Esophagus muscularis mucosa (tissue), 4 donors: ENCODE measurements at regions not wholly inside any gene's neighbourhood (a gene's known extent, or its start where the extent isn't known, plus 50 kb on each side); places are given as distances from the start of the nearest gene placed in this dataset.

Experiments
- DNase-seq: peaks from one replicate; pipeline ENCODE4 v3.0.0-alpha.2; 2017; ENCODE audit errors: extremely low spot score
- H3K27ac ChIP-seq, 4 donors: fragments of 200-600 bp; sonication (generic); replicated peaks in 1 of 4; 1 replicate in 3 of 4; 2 replicates in 1 of 4; pipeline ENCODE4 v1.5.1; 2016 to 2019; ENCODE audit warnings: mild to moderate bottlenecking in 1 of 4
- H3K27me3 ChIP-seq, 4 donors: fragments of 200-600 bp; sonication (generic); one replicate each; pipeline versions ENCODE4 v1.5.1 to v1.6.0; 2016 to 2019
- H3K36me3 ChIP-seq, 4 donors: fragments of 200-600 bp; sonication (generic); one replicate each; pipeline ENCODE4 v1.5.1; 2016 to 2019
- H3K4me1 ChIP-seq, 4 donors: fragments of 200-600 bp; sonication (generic); one replicate each; pipeline ENCODE4 v1.5.1; 2016 to 2019
- H3K4me3 ChIP-seq, 4 donors: fragments of 200-600 bp; sonication (generic); 1 replicate in 2 of 4; 2 replicates in 2 of 4; pipeline ENCODE4 v1.5.1; 2016 to 2019; ENCODE audit warnings: mild to moderate bottlenecking in 4 of 4, moderate library complexity in 1 of 4
- H3K9me3 ChIP-seq, 4 donors: fragments of 200-600 bp; sonication (generic); 1 replicate in 3 of 4; 2 replicates in 1 of 4; pipeline ENCODE4 v1.5.1; 2016 to 2019
- CTCF ChIP-seq, 3 experiments: fragments of 200-600 bp in 2 of 3; fragments of 450-650 bp in 1 of 3; sonication (generic) in 2 of 3; IDR thresholded peaks; one replicate each; pipeline ENCODE4 v1.5.1; 2017 to 2019; ENCODE audit warnings: antibody characterized with exemption in 3 of 3, mild to moderate bottlenecking in 2 of 3, moderate library complexity in 1 of 3
- EP300 ChIP-seq: sonication (generic); formaldehyde crosslinking; IDR thresholded peaks from one replicate; pipeline ENCODE4 v1.6.1; 2017; ENCODE audit warnings: antibody characterized with exemption
- POLR2A ChIP-seq: fragments of 450-650 bp; IDR thresholded peaks from one replicate; pipeline ENCODE4 v1.6.1; 2017; ENCODE audit warnings: antibody characterized with exemption, moderate library complexity, mild to moderate bottlenecking, low read depth
- POLR2AphosphoS5 ChIP-seq, 2 donors: sonication (generic); formaldehyde crosslinking; IDR thresholded peaks; one replicate each; pipeline ENCODE4 v1.6.1; 2017; ENCODE audit warnings: antibody characterized with exemption in 2 of 2
- WGBS: methylation state at CpG from one replicate; pipeline ENCODE4 v1.1.5; 2018; 5-methylcytosine and 5-hydroxymethylcytosine counted together
- intact Hi-C: fragments of 100-400 bp; cut with DNase I; formaldehyde crosslinking; loops from one replicate; pipeline ENCODE4 v1.15.1; 2023

- TF ChIP-seq EP300 (no peak), POLR2A (no peak), CTCF (IDR thresholded peaks at IDR 0.05) (no peak), POLR2AphosphoS5 (IDR thresholded peaks at IDR 0.05) (no peak)
- Histone ChIP-seq H3K27me3 (no peaks in the 10 kb centered on the region), H3K36me3 (no peaks in the 10 kb centered on the region), H3K4me1 (no peaks in the 10 kb centered on the region), H3K4me3 (no peak overlapping the region), H3K9me3 (no peaks in the 10 kb centered on the region), H3K27ac (no peak overlapping the region)
- 98% methylated on average over 33 of the region's 33 CpGs for WGBS
- intact Hi-C loops: no loop called here
- DNase-seq: no peak
These were observed 214.1 kb upstream of the NANOGP8 start for GRCh38 chr15:35299059-35299735.

- intact Hi-C loops: no loop called here
- Histone ChIP-seq H3K27me3 (no peaks in the 10 kb centered on the region), H3K9me3 (no peaks in the 10 kb centered on the region), H3K4me1 (peaks cover 0 to 2% (median under 1%) of the 10 kb centered on the region in 4 donors), H3K36me3 (no peaks in the 10 kb centered on the region), H3K4me3 (no peak overlapping the region), H3K27ac (no peak overlapping the region)
- DNase-seq: no peak
- WGBS: 99% methylated on average over 16 of the region's 16 CpGs
- no peak for TF ChIP-seq POLR2A
- no peak for TF ChIP-seq POLR2AphosphoS5 (IDR thresholded peaks at IDR 0.05)
- no peak for TF ChIP-seq CTCF (IDR thresholded peaks at IDR 0.05)
- TF ChIP-seq EP300: no peak
These were observed 213.4 kb upstream of the NANOGP8 start for GRCh38 chr15:35298509-35298908.

GRCh38 chr15:35293353-35294130 is 208.4 kb upstream of the NANOGP8 start:
- H3K27me3 ChIP-seq: no peaks in the 10 kb centered on the region
- no peak for DNase-seq
- no peak overlapping the region for H3K27ac ChIP-seq
- no peaks in the 10 kb centered on the region for H3K36me3 ChIP-seq
- peaks cover 0 to 18% (median 7%) of the 10 kb centered on the region in 4 donors for H3K4me1 ChIP-seq
- intact Hi-C loops: no loop called here
- H3K4me3 ChIP-seq: no peak overlapping the region
- H3K9me3 ChIP-seq: no peaks in the 10 kb centered on the region
- TF ChIP-seq POLR2A (no peak), POLR2AphosphoS5 (IDR thresholded peaks at IDR 0.05) (no peak), EP300 (no peak), CTCF (IDR thresholded peaks at IDR 0.05) (no peak)
- WGBS: 62% methylated on average over 4 of the region's 4 CpGs

DNA sequence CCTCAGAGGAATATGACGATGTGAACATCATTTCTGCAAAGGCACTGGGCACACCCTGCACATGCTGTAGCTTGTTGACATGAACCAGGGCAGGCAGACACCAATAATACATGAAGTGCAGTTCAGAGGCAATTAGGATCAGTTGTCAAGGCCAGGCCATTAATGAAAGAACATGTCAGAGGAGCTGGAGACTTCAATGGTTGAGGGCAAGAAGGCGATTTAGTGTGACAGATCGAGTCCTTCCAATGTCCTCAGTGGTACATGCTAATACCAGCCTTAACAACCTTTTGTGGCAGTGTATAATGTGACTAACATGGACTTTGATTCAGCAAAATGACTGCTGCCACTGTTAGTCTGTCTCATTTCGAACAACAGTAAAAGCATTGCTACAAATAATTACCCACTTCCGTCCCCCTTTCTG is 205.2 kb upstream of the NANOGP8 start:
- Histone ChIP-seq H3K27me3 (no peaks in the 10 kb centered on the region), H3K36me3 (no peaks in the 10 kb centered on the region), H3K4me1 (peaks cover 0 to 20% (median 7%) of the 10 kb centered on the region in 4 donors), H3K4me3 (no peak overlapping the region), H3K9me3 (no peaks in the 10 kb centered on the region), H3K27ac (no peak overlapping the region)
- DNase-seq: no peak
- TF ChIP-seq CTCF (IDR thresholded peaks at IDR 0.05): no peak
- no peak for TF ChIP-seq EP300
- TF ChIP-seq POLR2A: no peak
- no peak for TF ChIP-seq POLR2AphosphoS5 (IDR thresholded peaks at IDR 0.05)
- intact Hi-C loops: no loop called here
- WGBS: 96% methylated on average over 5 of the region's 5 CpGs
